NB4 (cell line): ENCODE measurements at regions not wholly inside any gene's neighbourhood (a gene's known extent, or its start where the extent isn't known, plus 50 kb on each side); places are given as distances from the start of the nearest gene placed in this dataset.

Experiments
- POLR2A ChIP-seq: IDR thresholded peaks from 2 replicates; pipeline ENCODE4 v1.6.1; 2011; ENCODE audit warnings: mild to moderate bottlenecking; ENCODE audit not compliant: insufficient read length; ENCODE audit errors: extremely low read depth
- TF ChIP-seq, protein P1 (sequence below): IDR thresholded peaks from one replicate; pipeline ENCODE4 v1.5.1; 2012; ENCODE audit warnings: low read depth, low read length

DNA sequence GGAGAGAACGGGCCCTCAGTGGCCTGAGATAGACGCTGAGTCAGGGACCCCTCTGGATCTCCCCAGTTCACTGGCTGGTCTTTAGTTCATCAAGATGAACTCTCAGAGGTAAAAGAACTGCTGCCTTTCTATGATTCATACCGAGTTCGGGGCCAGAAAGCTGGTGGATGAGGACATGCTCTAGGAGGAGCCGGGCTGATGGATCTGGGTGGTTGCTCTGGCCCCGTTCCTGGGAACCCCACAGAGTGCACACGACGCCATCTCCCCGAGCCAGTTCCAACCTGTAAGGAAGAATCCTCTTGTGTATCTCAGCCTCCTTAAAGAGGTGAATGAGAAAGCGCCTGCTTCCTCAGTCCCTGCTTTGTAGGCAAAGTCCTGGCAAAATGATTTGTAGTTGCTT lies 142.6 kb upstream of the PDE10A start:
- TF ChIP-seq, protein P1, sequence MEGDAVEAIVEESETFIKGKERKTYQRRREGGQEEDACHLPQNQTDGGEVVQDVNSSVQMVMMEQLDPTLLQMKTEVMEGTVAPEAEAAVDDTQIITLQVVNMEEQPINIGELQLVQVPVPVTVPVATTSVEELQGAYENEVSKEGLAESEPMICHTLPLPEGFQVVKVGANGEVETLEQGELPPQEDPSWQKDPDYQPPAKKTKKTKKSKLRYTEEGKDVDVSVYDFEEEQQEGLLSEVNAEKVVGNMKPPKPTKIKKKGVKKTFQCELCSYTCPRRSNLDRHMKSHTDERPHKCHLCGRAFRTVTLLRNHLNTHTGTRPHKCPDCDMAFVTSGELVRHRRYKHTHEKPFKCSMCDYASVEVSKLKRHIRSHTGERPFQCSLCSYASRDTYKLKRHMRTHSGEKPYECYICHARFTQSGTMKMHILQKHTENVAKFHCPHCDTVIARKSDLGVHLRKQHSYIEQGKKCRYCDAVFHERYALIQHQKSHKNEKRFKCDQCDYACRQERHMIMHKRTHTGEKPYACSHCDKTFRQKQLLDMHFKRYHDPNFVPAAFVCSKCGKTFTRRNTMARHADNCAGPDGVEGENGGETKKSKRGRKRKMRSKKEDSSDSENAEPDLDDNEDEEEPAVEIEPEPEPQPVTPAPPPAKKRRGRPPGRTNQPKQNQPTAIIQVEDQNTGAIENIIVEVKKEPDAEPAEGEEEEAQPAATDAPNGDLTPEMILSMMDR, result no peak
- no peak for TF ChIP-seq POLR2A
